Activated CD8-positive, alpha-beta memory T cell treated with anti-CD3 and anti-CD28 coated beads for 48 hours (primary cell): ENCODE measurements at regions not wholly inside any gene's neighbourhood (a gene's known extent, or its start where the extent isn't known, plus 50 kb on each side); places are given as distances from the start of the nearest gene placed in this dataset.
A peak's percentile ranks its signal among the peaks of the same experiment; 100 is the strongest.
"Not testable (repeated sequence)": the region's sequence is repeated elsewhere in the genome, so short reads cannot be mapped to it uniquely, and the experiment has no call there.

Experiments used
- DNase-seq, 3 experiments: peaks; one replicate each; pipeline ENCODE4 v3.0.0-alpha.2; 2020; ENCODE audit warnings: low read depth in 2 of 3, low spot score in 2 of 3

DNA sequence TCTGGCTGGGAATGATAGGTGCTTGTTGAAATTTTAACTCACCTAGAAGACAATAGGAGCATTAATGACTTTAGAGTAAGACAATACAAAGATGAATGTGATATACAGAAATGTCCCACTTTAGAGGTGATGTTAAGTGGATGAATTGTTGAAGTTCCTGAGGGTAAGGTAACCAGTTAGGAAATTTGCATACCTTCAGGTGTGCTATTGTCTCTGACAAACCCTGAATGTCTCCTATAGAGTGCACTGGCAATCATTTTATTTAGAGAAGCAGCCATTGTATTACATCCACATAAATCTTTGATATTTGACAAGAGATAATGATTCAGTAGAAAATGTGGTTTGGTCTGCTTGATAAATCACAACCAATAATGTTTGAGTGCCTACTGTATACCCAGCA, 228.5 kb downstream of the RNF144A start:
- DNase-seq: no peak

GRCh38 chr2:7146151-7146550, 228.9 kb downstream of the RNF144A start:
- no peak for DNase-seq

DNA sequence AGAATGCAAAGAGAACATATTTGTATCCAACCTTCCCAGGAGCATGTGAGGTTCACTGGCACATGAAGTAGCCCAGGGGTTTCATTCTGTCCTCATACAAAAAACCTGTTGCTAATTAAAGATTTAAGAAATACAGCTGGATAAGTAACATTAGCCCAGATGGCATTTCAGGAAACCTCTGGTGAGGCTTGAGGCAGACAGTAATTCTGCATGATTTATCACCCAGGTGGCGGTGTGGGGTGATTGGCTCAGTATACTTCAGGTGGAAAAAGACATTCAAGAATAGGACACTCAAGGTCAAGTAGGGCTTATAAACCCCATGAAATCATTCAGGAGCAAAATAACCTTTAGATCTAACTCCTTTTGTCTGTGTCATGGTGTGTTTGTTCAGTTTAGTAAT, 237.4 kb downstream of the RNF144A start:
- DNase-seq: no peak

DNA sequence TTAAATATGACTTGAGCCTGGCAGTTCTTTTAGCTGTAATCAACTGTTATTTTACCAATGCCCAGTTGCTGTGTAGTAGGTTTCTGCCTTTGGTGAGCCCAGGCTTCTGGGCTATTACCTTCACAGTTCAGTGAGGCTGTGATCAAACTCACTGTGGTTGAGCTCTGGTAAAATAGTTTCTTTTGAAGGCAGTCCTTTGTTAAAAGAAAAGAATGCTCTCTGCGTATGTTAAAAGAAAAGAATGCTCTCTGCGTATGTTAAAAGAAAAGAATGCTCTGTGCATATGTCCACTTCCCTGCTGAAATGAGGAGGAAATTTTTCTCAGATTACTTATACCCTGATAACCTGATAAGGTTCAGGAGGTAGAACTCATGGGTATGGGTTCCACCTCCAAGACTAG, 244.3 kb downstream of the RNF144A start:
- DNase-seq: no peak

DNA sequence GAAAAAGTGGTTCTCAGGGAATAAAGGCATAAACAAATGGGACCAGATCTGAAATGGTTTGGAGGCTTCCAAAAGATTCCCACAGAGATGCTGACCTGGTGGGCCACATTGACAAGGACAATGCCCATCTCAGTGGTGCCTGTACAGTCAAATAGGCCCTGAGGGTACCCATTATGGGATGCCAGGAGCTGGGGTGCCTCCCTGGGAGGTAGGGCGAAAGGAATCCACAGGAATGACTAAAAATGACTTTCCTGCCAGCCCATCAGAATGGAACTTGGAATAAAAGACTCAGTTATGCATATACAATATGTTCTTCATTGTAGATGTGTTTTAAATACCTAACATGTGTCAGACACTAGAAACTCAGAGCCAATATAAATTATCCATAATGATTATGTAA, 248.5 kb downstream of the RNF144A start:
- DNase-seq: no peak

DNA sequence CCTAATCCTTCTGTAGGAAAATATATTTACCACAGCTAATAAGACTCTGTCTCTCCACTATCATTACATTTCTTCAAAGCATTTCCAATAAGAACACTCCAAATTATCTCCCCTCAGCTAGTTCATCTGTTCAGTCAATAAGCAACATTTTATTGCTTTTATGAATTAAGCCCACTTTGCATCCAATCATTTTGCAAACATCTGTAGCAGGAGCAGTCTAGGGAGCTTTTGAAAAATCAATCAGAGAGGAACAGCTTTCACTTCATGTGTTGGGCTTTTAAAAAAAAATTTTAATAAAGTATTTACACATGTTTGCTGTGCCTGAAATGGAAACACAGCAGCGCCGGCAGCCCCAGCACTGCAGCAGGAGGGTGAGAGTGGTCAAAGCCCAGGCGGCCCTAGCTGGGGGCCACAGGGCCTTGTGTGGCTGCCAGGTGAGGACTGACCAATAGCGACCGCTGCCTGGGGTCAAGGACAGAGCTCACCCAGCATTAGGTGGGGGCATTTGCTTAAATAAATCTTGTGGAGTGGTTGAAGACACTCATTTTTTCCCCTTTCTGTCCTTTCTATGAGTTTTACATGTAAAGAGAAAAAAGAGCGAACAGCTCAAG, 250.7 kb downstream of the RNF144A start:
- no peak for DNase-seq

GRCh38 chr2:7169593-7169992, 252.4 kb downstream of the RNF144A start:
- no peak for DNase-seq

DNA sequence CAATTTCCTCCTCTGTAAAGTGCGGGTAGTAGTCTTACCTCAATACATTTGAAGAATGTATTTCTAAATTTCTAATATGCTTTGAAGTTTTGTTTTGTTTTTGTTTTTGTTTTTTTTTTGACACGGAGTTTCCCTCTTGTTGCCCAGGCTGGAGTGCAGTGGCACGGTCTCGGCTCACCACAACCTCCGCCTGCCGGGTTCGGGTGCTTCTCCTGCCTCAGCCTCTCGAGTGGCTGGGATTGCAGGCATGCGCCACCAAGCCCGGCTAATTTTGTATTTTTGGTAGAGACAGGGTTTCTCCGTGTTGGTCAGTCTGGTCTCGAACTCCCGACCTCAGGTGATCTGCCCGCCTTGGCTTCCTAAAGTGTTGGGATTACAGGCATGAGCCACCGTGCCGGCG, 261.8 kb downstream of the RNF144A start:
- not testable (repeated sequence) for DNase-seq

DNA sequence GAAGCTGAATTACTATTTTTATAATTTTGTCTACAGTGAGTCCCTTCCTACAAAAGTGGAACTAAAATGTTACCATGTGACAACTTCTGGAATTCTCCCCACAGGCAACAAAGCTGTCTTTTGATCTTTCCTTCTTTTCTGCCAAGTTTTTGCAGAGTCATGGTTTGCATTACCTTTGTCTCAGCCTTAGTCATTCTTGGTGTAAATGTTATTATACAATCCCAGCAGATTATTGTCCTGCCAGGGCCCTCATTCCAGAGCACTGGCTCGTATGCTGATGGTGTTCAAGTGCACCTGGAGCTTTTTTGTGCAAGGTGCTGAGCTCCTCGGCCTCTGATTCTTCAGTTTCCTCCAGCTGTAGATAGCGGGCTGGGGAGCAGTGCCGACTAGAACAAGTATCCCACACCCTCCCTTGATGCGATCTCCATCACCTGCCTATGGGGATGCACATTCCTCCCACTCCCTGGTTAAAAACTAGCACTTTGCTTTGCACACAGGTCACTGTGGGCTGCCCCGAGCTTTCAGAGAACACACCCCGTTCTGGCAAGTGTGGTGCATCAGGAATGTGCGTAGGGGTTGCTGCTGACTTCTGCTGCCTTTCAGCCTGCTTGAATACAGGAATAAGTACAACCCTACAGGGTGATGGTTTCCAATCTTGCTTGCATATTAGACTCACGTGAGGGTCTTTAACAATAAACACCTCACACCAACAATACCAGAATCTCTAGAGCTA, 263.6 kb downstream of the RNF144A start:
- no peak for DNase-seq

GRCh38 chr2:7182525-7182924, 265.3 kb downstream of the RNF144A start:
- no peak for DNase-seq

DNA sequence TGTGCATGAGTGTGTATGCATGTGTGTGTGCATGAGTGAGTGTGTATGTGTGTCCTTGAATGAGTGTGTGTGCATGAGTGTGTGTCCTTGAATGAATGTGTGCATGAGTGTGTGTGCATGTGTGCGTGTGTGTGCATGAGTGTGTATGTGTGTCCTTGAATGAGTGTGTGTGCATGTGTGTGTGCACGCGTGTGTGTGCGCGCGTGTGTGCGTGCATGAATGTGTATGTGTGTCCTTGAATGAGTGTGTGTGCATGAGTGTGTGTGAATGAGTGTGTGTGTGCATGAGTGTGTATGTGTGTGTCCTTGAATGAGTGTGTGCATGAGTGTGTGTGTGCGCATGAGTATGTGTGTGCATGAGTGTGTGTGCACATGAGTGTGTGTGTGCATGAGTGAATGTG, 271.9 kb downstream of the RNF144A start:
- DNase-seq: no peak

GRCh38 chr2:7190587-7191324, 273.5 kb downstream of the RNF144A start:
- DNase-seq: no peak

DNA sequence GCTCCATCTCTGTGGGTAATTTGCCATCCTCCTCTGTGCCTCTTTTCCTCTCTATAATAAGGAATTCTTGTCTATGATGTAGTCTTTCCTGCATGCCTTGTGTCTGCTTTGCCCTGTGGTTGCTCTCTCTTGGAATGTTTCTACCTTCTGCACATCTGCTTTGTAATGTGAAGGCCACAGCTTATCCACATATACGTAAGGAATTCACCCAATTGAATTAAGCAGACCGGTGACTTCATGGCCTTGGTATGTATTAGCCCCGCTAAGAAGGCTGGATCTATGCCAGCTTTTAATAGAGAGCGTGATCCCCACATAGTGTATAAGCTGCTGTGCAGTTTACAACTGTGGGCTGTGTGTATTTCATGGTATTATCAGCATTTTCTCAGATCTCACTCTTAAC, 274.7 kb downstream of the RNF144A start:
- DNase-seq: no peak

DNA sequence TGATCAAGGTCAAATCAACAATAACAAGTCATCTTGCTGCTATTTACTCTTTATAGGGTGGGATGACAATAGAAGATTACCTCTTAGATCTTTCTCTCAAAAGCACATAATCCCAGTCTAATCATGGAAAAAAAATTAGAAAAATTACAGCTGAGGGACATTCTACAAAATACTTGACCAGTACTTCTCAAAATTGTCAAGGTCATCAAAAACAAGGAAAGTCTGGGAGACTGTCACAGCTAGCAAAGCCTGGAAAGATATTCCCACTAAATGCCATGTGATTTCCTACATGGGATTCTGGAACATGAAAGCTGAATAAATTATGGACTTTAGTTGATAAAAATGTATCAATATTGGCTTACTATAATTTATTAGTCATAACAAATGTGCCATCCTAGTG, 276.2 kb downstream of the RNF144A start:
- DNase-seq: no peak

DNA sequence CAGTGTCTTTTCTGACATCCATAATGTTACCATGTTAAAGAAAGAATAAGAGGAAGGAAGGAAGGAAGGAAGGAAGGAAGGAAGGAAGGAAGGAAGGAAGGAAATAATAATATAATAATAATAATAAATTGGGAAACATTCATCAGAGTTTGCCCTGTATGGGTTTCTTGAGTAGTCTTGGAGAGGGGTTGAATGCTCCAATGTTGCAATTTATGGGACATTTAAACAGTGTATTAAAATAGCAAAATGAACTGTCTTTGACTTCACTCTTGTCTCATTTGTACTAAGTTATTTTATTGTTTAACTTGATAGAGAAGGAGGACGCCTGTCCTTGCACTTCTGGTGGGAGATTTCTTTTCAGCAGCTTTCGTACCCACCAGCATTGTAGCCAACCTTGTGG, 277.7 kb downstream of the RNF144A start:
- DNase-seq: no peak

DNA sequence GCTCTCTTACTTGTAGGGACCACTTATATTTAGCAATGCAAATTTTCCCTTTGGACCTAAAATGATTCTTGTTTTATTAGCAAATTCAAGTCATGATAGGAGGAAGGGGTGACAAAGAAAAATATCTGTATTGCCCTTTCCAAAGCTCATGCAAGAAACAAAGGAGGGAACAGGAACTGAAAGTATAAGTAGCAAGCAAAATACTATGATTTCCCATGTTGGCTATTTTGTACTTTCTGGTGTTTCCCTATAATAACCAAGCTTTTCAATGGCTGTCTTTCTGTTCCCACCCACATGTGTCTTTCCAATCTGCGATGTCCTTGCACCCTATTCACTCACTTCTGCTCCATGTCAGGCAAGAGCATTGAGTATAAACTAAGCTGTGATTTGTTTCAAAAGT, 279.7 kb downstream of the RNF144A start:
- no peak for DNase-seq

GRCh38 chr2:7201851-7202250, 284.6 kb downstream of the RNF144A start:
- no peak for DNase-seq

- peak in 2 of 3 experiments; percentile 12 to 21 for DNase-seq
These were observed 285.9 kb downstream of the RNF144A start for GRCh38 chr2:7203056-7203467.

DNA sequence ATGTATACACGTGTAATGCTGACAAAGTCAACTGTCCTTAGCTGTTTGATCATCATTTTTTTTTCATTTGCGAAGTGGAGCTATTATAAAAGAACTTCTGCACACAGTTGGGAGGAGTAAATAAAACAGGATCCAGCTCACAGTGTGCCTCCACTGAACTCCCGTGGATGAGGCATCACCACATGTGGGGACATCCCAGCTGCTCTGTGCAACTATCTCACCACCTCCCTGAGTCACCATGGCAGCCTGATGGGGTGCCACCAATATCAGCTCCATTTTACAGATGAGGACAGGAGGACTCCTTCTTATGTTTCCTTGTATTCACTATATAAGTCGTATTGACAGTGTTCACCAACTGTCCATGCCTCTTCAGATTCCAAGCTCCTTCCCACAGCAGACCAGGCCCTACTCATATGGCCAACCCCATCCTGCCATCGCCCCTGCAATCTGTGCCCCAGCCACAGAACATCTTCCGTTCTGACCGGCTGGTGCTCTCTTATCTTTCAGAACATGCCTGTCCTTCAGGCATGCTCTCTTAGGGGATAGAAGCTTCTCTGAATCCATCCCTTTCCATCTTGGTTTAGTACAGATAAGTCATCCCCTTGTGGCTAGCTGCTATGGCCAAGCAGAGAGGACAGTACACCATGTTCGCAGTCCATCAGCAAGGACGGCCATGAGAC, 288.1 kb downstream of the RNF144A start:
- DNase-seq: no peak

DNA sequence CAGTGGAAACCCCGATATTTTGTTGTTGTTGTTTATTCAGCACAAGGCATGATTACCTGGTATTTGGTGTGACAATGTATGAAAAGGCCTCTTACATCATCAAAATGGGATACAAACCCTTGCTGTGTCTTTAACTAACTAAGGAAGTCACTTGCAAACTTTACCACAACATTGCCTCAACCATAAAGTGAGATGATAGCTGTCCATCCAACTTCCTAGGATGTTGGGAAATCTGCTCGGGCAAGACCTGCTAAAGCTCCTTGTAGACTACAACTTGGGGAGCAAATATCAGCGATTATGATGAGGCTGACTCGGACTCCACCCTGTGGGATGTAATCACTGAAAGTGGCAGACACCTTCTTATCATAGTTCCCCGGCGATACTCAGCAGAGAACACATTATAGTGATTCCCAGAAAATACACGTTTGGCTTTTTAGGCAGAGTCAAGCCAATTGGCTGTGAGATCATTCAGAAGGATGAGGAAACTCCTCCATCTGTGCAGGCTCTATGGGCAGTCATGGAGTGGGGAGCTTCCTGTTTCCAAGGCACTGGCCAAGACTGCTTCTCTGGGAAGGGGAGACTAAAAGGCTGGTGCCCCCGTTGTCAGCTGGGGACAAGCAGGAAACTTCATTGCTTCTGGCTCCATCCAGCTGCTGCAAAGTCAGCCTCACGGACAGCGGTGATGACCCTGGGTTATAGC, 289.0 kb downstream of the RNF144A start:
- no peak for DNase-seq

DNA sequence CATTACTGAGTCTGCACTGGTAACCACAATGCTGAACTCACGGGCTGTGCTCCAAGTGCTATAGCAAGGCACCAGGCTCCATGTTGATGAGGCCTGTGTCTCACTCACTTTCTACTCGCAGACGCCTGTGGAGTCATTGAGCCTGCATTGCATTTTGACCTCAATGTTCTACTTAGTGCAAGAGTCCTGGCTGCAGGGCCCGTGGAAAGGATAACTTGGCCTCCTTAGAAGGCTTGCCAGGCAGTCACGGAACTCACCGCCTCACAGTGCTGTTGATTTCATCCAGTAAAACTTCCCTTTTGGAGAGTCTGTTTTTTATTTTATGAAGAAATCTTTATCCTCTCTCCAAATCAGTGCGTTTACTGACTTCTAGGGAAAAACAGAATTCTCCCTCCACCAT, 290.4 kb downstream of the RNF144A start:
- DNase-seq: no peak
